Activated CD8-positive, alpha-beta memory T cell treated with anti-CD3 and anti-CD28 coated beads for 24 hours (primary cell): ENCODE measurements at regions not wholly inside any gene's neighbourhood (a gene's known extent, or its start where the extent isn't known, plus 50 kb on each side); places are given as distances from the start of the nearest gene placed in this dataset.
"Not testable (repeated sequence)": the region's sequence is repeated elsewhere in the genome, so short reads cannot be mapped to it uniquely, and the experiment has no call there.

Source experiments
- DNase-seq: peaks from one replicate; pipeline ENCODE4 v3.0.0-alpha.2; 2020

DNA sequence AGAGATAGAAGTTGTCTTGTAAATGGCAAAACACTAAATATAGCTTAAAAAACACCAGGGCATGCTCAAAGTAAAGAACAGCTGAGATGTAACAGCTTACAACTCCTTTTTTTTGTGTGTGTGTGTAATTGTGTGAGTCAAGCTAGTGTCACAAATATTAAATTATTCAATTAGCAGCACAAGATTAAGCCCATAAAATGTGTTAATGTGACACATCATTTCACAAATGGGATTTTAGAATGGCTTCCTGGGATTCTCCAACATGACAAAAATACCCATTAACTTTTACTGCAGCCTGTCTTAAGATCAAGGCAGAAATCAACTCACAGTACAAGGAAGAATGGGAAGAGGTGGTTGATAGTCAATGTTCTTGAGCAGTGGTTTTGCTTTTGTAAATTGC lies 251.4 kb downstream of the KIF20B start:
- no peak for DNase-seq

DNA sequence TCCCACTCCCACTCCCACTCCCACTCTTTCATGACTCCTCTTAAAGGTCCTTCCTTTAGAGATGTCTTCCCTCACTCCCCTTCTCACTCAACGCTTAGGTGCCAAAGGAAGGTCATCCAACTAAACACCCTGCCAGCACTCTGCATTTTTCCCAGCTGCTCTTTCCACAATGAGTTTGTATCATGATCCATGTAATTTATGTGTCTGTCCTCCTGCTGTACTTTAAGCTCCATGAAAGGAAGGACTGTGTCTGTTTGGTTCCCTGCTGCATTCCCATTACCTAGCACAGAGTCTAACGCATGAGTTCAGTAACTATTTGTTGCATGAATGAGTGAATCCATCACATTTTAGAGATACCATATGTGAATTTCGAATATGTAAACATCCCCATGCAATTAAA lies 252.7 kb downstream of the KIF20B start:
- no peak for DNase-seq

DNA sequence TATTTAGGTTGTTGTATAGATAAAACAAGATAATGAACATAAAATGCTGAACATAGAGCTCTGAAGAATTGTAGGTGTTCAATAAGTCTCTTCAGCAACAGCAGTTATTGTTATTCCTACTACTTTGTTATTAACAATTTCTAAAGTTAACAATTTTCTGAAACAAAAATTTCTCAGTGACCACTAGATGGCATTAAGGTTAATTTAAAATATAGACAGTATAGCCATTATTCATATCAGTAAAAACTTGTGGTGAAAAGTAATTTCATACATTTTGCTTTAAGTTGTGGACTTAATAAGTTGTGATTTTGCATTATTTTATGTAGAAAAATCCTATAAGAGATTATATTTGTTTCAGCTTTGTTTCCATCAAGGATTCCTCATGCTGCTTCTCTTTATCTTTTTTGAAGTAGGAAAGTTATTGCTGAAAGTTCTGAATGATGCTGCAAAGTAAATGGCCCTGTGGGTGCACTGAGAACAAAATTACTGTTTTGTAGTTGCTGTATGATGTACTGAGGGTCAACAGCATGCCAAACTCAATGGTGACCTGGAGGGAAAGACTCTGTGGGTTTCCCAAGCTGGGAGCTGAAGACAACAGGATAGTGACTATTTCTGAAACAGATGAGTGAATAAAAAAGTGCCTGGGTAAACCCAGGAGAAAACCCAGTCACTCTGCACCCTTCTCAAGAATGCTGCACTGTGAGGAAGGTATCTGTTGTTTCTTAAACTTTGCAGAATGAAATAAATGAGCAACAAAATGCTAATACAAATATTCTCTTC lies 253.6 kb downstream of the KIF20B start:
- DNase-seq, result no peak

DNA sequence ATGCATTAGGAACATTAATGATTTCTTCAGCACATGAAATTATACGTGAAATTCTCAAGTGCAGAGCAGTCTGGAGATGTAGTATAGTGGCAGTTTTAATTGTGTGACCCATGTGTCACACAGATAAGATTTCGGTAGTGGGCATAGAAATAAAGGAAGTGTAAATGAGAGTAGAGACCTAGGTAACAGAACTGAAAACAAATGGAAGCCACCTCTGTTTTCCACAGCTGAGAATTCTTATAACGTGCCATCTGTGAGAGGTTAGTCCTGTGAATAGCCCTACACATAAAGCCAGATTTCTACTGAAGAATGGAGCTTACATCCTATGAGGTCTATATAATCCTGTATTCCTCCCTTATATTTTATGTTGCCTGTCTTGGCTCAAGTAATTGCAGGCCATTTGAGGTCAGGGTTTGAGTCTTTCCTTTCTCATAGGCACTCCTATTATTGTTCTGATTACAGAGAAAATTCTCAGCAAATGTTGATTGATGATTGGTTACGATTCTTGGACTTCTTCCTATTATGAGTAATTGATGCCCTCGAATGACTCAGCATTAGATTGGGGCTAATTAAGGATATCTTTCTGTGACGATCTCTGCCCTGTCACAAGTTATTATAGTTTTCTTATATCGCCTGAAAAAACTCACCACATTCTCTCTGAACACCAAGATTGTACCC lies 258.2 kb downstream of the KIF20B start:
- no peak for DNase-seq

DNA sequence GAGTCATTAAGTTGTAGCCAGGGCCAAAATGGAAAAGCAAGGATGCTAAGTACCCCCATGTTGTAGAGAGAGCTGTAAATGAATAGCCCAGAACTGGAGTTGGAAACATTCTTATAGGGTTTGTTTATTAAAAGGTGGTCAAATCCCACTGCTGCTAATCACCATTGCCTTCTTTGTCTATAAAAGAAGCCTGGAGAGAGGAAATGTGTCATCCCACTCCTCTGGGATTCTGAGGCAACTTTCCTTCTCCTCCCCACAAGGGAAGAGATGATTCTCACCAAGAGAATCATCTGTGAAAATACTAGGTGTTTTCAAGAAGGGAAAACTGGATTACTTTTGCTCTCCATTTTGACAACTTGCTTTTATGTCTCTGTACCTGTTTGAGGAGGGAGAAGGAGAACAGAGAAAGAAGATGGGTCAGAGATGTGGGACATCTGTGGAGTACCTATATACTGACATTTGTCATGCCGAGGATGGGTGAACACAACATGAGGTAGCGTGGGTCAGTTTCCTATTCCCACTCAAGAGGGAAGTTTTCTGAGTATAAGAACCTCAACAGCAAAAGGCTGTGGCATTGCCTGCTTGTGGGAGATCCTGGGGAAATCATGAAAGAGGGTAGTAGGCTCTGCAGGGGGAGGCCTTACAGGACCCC lies 262.2 kb downstream of the KIF20B start:
- no peak for DNase-seq

DNA sequence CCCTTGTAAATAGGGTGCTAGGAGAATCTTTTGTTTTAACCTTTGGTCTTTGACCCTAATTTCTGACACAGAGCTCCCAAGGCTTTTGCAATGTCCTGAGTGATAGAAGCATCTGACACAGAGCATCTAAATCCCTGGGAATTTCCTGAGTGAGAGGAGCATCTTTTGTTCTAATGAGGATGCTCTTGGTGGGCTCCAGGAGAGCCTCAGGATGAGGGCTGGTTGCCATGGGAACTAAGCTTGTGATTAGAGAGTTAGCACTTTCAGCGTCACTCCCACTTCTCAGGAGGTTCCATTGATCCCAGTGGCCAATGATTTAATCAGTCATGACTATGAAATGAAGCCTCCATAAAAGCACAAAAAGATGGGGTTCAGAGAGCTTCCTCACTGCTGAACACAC lies 264.8 kb downstream of the KIF20B start:
- DNase-seq, result no peak

DNA sequence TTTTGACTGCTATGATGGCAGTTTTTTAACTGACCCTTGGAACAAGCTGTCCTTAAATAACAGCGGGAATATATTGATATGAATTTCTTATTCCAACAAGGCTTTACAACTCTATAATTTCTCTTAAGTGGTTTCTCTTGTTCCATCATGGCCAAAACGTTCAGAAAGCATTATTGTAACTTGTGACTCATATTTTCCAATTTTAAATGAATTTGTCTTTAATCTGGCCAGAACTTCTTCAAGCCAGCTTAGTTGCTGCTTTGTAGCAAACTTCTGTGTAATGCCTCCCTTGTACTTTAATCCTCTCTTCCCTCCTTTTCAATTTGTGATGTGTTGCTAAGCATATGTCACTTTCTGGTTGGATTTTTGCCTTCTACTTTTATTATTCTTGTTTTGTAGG lies 271.9 kb downstream of the KIF20B start:
- DNase-seq, result no peak

DNA sequence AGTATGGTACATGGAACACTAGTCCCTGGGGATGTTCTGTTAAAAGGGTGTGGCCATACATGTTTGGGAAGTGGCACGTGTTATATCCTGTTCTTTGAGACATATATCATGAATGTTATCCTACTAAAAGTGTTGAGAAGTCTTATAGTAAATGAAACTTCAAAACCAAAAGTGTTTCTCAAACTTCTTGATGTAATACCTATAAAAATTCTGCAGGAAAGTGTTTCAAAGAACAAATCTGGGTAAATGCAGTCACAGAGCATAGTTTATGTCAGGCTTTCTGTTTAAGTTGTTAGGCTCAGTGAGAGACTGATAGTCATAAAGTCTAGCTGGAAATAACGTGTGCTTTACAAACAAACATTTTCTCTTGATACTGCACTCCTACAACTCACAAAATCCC lies 273.7 kb downstream of the KIF20B start:
- no peak for DNase-seq

DNA sequence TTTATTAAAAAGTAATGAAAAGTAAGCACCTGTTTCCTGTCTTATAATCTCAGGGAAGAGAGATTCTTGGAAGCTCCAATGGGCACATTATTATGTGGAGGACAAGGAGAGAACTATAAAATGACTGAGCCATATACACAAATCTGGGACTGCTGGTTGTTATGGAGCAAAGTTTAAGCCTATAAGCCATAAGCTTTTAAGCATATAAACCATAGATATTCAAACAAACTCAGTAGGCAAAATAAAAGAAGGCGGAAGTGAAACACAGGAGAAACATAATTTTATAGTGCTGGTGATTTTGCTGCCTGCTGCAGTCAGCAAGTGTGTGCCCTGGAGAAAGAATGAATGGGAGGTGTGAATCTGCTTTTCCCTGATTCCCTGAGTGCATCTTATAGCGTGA lies 274.4 kb downstream of the KIF20B start:
- DNase-seq, result no peak

DNA sequence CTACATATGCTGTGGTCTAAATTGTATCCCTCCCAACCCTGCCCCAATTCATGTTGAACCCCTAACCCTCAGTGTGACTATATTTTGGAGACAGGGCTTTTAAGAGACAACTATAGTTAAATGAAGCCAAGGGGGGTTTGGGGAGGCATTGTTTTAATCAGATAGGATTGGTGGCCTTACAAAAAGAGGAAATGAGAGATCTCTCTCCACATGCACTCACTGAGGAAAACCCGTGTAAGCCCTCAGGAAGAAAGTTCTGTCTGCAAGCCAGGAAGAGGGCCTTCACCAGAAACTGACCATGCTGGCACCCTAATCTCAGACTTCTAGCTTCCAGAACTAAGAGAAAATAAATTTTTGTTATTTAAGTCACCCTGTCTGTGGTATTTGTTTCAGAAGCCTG lies 276.7 kb downstream of the KIF20B start:
- no peak for DNase-seq

DNA sequence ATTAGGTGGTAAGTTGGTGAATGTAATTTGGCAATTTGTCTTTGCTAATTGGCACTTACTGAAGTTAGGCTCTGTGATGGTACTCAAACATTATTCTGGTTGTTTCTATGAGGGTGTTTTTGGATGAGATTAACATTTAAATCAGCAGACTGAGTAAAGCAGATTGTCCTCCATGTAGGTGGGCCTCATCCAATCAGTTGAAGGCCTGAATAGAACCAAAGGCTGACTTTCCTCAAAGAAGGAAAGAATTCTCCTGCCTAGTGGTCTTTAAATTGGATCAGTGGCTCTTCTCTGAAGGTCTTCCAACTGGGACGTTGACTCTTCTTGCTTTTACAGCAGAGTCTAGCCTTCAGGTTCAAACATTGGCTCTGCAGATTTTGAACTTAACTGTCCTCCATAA lies 278.3 kb downstream of the KIF20B start:
- DNase-seq, result no peak

DNA sequence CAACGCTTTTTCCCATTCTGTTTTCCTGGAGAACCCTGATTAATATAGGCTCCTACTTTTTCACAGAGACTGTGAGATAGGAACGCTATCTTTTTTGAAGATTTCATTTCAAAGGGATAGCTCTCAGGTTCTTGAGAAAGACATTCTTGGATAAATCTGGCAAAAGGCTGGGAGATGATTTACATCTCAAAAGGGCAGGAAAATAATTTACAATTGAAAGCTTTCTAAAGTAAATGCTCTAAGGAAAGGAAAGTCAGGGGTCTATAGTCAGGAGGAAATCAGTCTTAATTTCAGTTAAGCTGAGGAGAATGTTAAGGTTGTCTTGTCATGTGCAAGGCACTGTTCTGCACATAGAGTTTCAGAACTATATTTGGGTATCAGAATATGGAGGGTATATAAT lies 278.8 kb downstream of the KIF20B start:
- DNase-seq, result no peak

DNA sequence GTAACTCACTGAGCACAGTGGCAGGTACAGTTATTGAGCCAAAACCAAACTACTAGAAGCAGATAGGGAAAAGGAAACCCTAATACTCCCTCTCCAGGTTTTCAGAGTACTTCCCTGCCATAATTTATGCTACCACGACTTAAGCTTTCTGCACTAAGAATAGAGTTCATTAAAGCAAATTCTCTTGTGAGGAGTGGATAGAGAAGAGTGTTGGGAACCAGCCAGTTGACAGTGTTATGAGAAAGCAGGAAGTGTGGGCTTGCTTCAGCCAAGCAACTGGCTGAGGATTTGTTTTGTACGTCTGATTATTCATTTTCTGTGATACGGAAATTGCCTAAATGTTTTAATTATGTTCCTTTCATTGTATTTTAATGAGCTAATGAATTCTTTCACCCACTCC lies 280.5 kb downstream of the KIF20B start:
- no peak for DNase-seq

DNA sequence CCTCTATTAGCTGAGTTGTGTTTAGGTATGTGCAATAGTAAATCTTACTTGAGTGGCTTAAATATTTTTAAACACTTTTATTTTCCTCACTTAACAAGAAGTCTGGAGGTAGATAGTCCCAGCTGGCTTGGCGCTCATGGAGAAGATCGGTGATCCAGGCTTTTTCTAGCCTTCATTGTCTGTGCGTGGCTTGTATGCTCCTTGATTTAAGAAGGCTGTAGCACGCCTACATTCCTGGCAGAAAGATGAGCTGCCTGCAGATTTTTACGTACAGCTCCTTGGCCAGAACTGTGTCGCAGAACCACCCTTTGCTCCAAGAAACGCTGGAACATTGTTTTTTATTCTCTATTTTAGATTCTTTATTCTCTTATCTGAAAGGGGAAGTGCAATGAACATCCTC lies 284.1 kb downstream of the KIF20B start:
- no peak for DNase-seq

DNA sequence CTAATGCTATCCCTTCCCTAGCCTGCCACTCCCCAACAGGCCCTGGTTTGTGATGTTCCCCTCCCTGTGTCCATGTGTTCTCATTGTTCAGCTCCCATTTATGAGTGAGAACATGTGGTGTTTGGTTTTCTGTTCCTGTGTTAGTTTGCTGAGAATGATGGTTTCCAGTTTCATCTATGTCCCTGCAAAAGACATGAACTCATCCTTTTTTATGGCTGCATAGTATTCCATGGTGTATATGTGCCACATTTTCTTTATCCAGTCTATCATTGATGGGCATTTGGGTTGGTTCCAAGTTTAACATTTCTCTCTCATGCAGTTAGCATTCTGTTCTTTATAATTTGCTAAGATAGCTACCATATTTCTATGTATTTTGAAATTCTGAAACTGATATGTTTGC lies 287.0 kb downstream of the KIF20B start:
- not testable (repeated sequence) for DNase-seq

DNA sequence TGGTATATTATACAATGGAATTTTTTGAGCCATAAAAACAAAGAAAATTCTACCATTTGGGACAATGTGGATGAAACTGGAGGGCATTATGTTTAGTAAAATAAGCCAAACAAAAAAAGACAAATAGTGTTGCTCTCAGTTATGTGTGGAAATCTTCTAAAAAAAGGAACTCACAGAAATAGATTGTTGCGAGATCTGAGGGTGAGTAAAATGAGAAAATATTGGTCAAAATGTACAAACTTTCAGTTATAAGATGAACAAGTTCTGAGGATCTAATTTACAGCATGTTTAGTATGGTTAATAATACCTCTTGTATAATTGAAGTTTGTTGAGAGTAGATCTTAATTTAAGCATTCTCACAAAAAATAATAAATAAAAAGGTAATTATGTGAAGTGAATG lies 291.2 kb downstream of the KIF20B start:
- DNase-seq, result no peak

DNA sequence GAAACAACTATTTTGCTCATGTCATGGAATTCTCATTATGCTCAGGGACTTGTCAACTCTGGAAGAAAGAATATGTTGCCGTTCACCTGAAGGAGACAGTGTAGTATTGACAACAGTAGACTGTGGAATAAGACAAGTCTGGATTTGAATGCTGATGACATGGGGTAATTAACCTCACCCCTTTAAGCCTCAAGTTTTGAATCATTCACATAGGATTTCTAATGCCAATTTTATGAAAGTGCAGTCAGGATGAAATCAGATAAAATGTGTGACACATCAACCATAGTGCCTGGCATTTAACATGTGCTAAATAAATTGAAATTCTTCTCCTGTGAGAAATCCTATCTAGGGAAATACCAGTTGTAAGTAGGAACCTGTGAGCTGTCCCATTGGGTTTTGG lies 305.8 kb downstream of the KIF20B start:
- DNase-seq, result no peak

DNA sequence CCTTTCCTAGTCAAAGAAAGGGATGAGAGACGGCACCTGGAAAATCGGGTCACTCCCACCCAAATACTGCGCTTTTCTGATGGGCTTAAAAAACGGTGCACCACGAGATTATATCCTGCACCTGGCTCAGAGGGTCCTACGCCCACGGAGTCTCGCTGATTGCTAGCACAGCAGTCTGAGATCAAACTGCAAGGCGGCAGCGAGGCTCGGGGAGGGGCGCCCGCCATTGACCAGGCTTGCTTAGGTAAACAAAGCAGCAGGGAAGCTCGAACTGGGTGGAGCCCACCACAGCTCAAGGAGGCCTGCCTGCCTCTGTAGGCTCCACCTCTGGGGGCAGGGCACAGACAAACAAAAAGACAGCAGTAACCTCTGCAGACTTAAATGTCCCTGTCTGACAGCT lies 309.9 kb downstream of the KIF20B start:
- not testable (repeated sequence) for DNase-seq

DNA sequence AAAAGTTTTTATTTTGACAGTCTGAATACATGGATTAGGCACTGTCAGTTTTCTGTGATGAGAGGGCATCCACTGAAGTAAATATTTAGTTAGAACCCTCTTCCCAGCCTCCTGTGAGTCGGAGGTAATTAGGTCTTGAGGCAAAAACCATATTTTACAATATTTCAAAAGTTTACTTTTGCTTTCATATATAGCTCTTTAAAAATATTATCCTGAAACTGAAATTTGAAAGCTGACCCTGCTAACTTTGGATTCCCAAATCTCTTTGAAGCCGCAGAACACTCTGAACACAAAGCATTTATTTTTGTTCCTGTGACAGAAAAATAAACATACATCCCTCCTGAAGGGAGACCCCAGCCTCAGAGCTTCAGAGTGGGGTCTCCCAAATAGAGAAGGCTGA lies 317.4 kb downstream of the KIF20B start:
- no peak for DNase-seq

DNA sequence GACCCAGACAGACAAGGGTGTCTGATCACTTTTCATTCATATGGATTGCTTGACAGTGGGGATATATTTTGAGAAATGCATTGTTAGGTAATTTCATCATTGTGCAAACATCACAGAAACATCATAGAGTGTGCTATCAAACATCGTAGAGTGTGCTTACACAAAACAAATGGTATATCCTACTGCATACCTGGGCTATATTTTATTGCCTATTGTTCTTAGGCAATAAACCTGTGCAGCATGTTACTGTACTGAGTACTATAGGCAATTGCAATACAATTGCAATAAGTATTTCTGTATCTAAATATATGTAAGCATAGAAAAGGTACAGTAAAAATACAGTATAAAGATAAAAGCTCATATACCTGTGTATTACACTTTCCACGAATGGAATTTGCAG lies 319.1 kb downstream of the KIF20B start:
- no peak for DNase-seq

DNA sequence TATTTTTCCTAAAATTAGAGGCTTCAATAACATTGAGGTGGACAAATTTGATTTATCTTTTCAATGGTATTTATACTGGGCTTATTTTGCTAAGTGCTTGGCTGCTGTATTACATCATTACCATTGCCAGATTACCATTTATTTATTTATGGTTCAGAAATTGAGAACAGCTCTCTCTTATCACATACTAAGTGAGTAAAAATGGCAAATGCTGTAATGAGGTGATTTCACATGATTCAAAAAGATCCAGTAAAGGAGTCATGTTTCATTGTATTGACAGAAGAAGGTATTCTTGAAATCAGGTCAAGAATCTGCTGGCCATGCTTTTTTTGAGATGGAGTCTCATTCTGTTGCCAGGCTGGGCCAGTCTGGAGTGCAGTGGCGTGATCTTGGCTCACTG lies 322.6 kb downstream of the KIF20B start:
- DNase-seq, result no peak

DNA sequence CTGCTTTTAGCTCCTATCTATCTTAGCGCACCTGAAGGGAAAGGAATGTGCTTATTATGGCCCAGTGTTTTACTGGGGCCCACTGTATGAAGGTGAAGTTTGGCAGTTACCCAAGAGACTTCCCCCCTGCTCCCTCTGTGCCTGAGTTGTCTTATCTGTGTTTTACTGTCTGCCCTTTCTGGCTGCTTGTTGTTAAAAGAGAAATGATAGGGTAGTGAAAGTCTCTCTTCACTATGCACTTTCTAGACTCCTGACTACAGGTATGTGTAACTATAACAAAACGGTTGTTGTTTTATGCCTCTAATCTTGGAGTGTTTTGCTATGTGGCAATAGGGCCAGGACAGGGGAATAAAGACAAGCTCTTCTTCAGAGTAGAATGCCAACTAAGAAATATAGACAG lies 326.9 kb downstream of the KIF20B start:
- DNase-seq, result no peak

DNA sequence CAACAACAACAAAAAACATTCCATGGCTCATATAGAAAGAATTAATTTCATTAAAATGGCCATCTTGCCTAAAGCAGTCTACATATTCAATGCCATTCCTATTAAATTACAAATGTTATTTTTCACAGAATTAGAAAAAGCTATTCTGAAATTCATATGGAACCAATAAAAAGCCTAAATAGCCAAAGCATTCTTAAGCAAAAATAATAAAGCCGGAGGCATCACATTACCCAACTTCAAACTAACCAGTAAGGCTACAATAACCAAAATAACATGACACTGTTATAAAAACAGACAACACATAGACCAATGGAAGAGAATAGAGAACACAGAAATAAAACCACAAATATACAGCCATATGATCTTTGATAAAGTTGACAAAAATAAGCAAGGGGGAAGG lies 330.4 kb downstream of the KIF20B start:
- no peak for DNase-seq

DNA sequence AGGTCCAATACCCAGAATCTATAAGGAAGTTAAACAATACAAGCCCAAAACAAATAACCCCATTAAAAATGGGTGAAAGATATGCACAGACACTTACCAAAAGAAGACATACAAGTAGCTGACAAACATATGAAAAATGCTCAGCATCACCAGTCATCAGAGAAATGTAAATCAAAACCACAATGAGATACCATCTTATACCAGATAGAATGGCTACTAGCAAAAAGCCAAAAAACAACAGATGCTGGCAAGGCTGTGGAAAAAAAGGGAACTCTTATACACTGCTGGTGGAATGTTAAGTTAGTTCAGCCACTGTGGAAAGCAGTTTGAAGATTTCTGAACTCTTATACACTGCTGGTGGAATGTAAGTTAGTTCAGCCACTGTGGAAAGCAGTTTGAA lies 331.1 kb downstream of the KIF20B start:
- no peak for DNase-seq
